Immature natural killer cell (primary cell): ENCODE measurements at regions not wholly inside any gene's neighbourhood (a gene's known extent, or its start where the extent isn't known, plus 50 kb on each side); places are given as distances from the start of the nearest gene placed in this dataset.

Source experiments
- DNase-seq, 3 donors: peaks; one replicate each; pipeline ENCODE4 v3.0.0; 2022; ENCODE audit warnings: mixed read lengths in 1 of 3
- H3K27ac Mint-ChIP-seq, 6 donors: one replicate each; pipeline ENCODE4 v1.8.0; 2020; ENCODE audit warnings: mixed read lengths in 6 of 6, mild to moderate bottlenecking in 5 of 6, inconsistent platforms in 4 of 6, moderate library complexity in 3 of 6
- H3K27me3 Mint-ChIP-seq, 3 donors: one replicate each; pipeline ENCODE4 v1.8.0; 2020 to 2021; ENCODE audit warnings: low read depth in 3 of 3, mild to moderate bottlenecking in 3 of 3, mixed read lengths in 3 of 3, moderate library complexity in 3 of 3, inconsistent platforms in 1 of 3
- H3K36me3 Mint-ChIP-seq, 3 donors: one replicate each; pipeline ENCODE4 v1.8.0; 2020; ENCODE audit warnings: mixed read lengths in 3 of 3, inconsistent platforms in 2 of 3, mild to moderate bottlenecking in 2 of 3
- H3K4me1 Mint-ChIP-seq, 2 donors: one replicate each; pipeline ENCODE4 v1.8.0; 2020; ENCODE audit warnings: inconsistent platforms in 2 of 2, mild to moderate bottlenecking in 2 of 2, mixed read lengths in 2 of 2, moderate library complexity in 1 of 2
- H3K4me3 Mint-ChIP-seq, 5 donors: one replicate each; pipeline ENCODE4 v1.8.0; 2020; ENCODE audit warnings: mild to moderate bottlenecking in 5 of 5, mixed read lengths in 5 of 5, inconsistent platforms in 3 of 5, moderate library complexity in 3 of 5
- H3K9me3 Mint-ChIP-seq, 6 donors: one replicate each; pipeline ENCODE4 v1.8.0; 2020; ENCODE audit warnings: mild to moderate bottlenecking in 6 of 6, mixed read lengths in 6 of 6, inconsistent platforms in 4 of 6, moderate library complexity in 3 of 6

DNA sequence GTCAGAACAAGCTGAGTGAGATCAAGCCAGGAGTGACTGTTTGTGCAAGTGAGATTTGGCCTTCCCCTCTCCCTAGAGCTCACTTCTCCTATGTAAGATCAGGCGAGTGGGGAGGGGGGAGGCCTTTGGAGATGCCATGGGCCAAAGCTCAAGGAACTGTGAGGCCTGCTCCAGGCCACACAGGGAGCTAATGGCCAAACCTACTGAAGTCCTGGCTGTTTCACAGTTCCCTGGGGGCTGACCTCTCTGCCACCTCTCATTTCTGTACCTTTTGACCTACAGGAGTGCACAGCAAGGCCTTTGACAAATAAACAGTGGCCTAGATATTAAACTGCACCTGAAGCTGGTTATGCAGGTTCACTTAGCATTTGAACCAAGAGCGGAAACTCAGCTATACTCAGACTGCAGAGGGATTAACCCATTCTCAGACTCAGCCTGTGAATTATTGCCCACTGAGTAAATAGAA, 235.0 kb upstream of the NT5C1B start:
- Mint-ChIP-seq H3K4me1 (no peaks in the 10 kb centered on the region), H3K27ac (no peak overlapping the region)

DNA sequence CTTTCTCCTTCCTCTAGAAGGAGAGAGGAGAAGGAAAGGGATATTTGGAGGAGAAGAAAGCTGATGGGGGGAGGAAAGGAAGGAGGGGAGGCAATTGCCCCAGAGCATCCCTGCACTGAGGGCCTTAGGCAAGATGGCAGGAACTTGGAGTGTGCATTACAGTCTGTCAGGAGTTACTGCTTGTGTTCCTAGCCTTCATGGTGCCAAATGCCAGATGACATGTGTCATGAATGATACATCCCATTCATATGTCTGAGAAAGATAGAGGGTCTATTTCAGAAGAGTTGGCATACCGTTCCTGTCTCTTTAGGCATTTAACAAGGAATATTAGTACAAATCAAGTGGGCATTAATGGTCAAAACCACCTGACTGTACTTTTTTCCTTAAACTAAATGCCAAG, 232.1 kb upstream of the NT5C1B start:
- no peak for DNase-seq
- Mint-ChIP-seq H3K27ac (no peak overlapping the region), H3K27me3 (peaks cover 0 to 3% (median 0%) of the 10 kb centered on the region in 3 donors), H3K36me3 (peaks cover 0 to 7% (median 0%) of the 10 kb centered on the region in 3 donors), H3K4me1 (no peaks in the 10 kb centered on the region), H3K4me3 (no peak overlapping the region), H3K9me3 (peaks cover 6 to 33% (median 13%) of the 10 kb centered on the region in 6 donors)

More for the DNA sequence above, 235.0 kb upstream of the NT5C1B start:
- Mint-ChIP-seq H3K9me3 (peaks cover 5 to 40% (median 15%) of the 10 kb centered on the region in 6 donors), H3K4me3 (no peak overlapping the region), H3K36me3 (peaks cover 0 to 7% (median 0%) of the 10 kb centered on the region in 3 donors), H3K27me3 (peaks cover 0 to 3% (median 0%) of the 10 kb centered on the region in 3 donors)
- DNase-seq, result no peak

DNA sequence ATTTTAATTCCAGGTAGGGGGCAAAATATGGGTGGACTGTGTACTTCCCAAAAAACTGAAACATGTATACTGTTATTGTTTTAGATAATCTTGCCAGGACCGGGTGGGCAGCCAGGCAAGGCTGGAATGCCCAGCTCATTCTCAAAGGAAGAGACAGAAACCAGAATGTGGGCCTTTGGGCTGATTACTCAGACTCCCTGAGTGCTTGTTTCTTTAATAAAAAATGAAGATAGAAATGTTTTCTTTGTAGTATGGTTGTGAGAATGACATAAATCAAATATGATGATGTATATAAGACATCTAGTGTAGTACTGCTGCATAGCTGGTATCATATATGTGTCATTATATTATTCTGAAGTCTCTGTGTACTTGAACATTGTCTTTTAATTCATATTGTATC, 231.6 kb upstream of the NT5C1B start:
- DNase-seq, result no peak
- H3K36me3 Mint-ChIP-seq, result peaks cover 0 to 4% (median 0%) of the 10 kb centered on the region in 3 donors
- H3K27me3 Mint-ChIP-seq, result peaks cover 0 to 2% (median 0%) of the 10 kb centered on the region in 3 donors
- H3K9me3 Mint-ChIP-seq, result peaks cover 6 to 31% (median 13%) of the 10 kb centered on the region in 6 donors
- H3K4me1 Mint-ChIP-seq, result no peaks in the 10 kb centered on the region
- H3K27ac Mint-ChIP-seq, result no peak overlapping the region
- H3K4me3 Mint-ChIP-seq, result no peak overlapping the region

DNA sequence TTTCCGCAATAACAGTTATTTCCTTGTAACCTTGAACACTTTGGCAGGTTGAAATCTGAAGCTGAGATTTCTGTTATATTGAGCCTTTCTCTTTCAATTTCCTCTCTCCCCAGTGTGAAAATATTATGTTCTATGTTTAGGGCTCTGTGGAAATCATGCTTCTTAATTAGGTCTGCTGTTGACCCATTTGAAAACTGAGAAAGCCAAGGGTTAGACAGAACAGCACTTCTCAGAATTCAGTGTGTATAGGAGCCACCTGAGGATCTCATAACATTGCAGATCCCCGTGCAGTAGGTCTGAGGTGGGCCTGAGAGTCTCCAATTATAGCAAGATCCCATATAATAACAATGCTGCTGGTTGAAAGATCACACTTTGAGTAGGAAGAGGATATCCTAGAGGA, 230.2 kb upstream of the NT5C1B start:
- Mint-ChIP-seq H3K4me1 (no peaks in the 10 kb centered on the region), H3K4me3 (no peak overlapping the region), H3K27ac (no peak overlapping the region), H3K27me3 (no peaks in the 10 kb centered on the region), H3K36me3 (peaks cover 0 to 6% (median 5%) of the 10 kb centered on the region in 3 donors), H3K9me3 (peaks cover 7 to 28% (median 13%) of the 10 kb centered on the region in 6 donors)
- no peak for DNase-seq

DNA sequence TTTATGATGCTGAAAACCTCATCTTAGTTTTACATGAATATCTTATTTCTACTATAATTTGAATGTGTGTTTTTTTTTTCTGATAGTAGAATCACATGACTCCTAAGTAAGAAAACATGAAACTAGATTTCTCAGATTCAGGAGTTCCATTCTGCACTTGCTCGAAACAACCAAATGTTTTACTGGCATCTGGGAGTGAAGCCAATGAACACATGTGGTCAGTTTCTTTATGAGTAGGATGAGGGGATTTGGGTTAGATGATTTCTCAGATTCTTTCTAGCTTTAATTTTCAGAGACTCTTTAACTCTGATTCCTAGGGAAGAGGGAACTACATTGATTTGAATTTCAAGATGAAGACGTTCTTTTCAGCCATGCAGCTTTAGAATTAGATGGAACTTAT, 225.0 kb upstream of the NT5C1B start:
- Mint-ChIP-seq H3K4me1 (no peaks in the 10 kb centered on the region), H3K4me3 (no peak overlapping the region), H3K9me3 (peaks cover 3 to 15% (median 6%) of the 10 kb centered on the region in 6 donors), H3K27me3 (peaks cover 0 to 3% (median 3%) of the 10 kb centered on the region in 3 donors), H3K27ac (no peak overlapping the region), H3K36me3 (peaks cover 0 to 6% (median 5%) of the 10 kb centered on the region in 3 donors)
- no peak for DNase-seq

DNA sequence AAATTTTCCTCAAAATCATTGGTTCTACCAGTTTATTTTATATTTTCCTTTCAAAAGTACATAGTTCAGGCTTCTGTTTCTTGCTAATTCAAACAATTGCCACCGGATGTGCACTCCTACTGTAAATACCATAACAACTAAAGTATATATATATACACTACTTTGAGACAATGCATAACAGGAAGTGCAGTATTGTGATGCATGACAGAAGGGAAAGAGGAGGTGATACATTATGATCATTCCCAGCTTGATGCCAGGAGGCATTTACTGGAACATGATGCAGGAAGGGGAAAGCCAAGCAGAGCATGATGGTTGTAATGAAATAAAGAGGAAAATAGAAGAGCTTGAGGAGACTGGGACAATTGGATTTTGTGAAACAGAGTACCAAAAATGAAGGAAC, 215.2 kb upstream of the NT5C1B start:
- no peak overlapping the region for H3K4me3 Mint-ChIP-seq
- H3K27ac Mint-ChIP-seq, result no peak overlapping the region
- H3K4me1 Mint-ChIP-seq, result no peaks in the 10 kb centered on the region
- H3K9me3 Mint-ChIP-seq, result peaks cover 6 to 26% (median 11%) of the 10 kb centered on the region in 6 donors
- DNase-seq, result no peak
- no peaks in the 10 kb centered on the region for H3K36me3 Mint-ChIP-seq
- H3K27me3 Mint-ChIP-seq, result peaks cover 0 to 1% (median 0%) of the 10 kb centered on the region in 3 donors

DNA sequence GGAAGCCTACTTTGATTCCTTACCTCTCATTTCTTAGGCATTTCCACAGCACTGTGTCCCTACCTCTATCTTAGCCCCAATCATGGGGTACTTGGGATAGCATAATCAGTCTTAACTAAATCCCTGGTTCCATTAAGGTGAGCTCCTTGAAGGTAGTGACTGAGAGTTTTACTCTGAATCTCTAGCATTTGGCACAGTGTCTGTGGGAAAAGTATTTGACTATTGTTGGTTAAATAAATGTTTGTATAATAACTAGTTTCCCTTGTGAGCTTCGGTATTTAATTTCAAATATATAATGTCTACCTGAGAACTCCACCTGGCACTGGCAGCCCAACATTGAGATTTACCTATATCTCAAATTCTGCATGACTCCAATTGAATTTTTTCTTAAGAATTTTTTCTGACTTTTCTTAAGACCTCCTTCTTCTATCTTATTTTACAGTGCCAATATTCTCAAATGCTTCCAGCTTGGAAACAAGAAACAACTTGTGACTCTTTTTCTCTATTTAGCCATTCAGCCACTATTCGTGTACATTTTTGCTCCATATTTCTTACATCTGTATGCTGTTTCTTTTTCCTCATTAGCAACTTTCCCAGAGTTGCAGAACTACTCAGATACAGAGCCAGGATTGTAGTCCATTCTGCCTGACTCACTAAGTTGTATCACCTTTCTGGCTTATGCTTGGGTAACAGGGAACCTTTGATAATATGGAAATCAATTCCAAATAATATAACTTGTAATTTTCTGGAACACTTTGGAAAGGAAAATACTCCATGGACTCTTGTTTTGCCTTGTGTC, 214.0 kb upstream of the NT5C1B start:
- H3K36me3 Mint-ChIP-seq, result no peaks in the 10 kb centered on the region
- no peak for DNase-seq
- H3K4me3 Mint-ChIP-seq, result no peak overlapping the region
- peaks cover 6 to 26% (median 12%) of the 10 kb centered on the region in 6 donors for H3K9me3 Mint-ChIP-seq
- no peaks in the 10 kb centered on the region for H3K4me1 Mint-ChIP-seq
- H3K27me3 Mint-ChIP-seq, result peaks cover 0 to 1% (median 0%) of the 10 kb centered on the region in 3 donors
- H3K27ac Mint-ChIP-seq, result no peak overlapping the region

DNA sequence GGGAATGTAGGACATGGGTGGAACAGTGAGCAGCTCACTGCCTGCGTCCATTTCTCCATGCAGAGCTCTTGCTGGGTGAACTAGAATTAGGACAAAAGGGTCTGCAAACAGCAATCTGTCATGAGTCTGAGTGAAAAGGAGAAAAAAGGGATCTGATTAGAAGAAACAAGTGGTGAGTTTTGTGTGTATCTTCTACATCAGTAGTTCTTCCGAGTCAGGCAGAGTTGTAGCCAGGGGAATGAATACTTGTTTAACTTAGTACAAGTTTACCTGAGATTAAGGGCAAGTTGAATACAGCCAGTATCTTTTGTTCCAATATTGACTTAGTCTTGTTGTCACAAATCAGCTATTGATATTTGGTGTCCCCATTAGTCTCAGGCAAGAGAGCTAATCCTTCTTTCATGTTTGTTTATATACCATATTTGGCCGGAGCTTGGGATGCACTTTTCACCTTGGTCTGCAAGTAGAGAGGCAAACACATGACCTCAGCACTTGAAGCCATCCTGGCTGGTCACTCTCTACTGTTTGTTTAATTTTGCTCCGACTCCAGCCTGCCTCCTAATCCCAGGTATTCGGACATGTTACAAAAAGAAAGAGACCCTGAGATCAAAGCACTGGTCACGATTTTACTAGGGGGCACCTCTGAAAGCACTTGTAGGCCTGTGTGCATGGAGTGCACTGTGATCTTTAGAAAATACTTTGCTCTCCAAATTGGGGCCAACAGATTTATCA, 211.0 kb upstream of the NT5C1B start:
- no peak for DNase-seq
- peaks cover 6 to 21% (median 11%) of the 10 kb centered on the region in 6 donors for H3K9me3 Mint-ChIP-seq
- H3K36me3 Mint-ChIP-seq, result no peaks in the 10 kb centered on the region
- H3K4me1 Mint-ChIP-seq, result no peaks in the 10 kb centered on the region
- H3K27me3 Mint-ChIP-seq, result peaks cover 0 to 1% (median 0%) of the 10 kb centered on the region in 3 donors
- H3K27ac Mint-ChIP-seq, result no peak overlapping the region
- H3K4me3 Mint-ChIP-seq, result no peak overlapping the region

DNA sequence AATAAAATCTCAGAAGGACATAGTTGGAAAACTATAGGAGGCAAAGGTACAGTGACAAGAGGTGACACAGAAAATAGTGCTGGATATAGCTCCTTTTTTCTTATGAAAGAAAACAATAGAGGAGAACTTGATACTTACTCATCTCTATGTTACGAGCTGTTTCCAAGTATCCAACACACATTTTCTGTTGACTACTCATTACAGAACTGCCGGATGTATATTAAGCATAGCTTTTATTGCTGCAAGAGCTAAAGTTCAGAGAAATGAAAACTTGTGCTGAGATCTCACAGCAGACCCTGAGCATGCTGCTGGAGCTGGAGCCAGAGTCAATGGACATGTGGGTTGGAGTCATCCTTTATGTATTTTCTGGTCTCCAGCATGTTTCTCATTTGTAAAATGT, 210.0 kb upstream of the NT5C1B start:
- H3K9me3 Mint-ChIP-seq, result peaks cover 6 to 18% (median 10%) of the 10 kb centered on the region in 6 donors
- H3K36me3 Mint-ChIP-seq, result no peaks in the 10 kb centered on the region
- H3K4me1 Mint-ChIP-seq, result no peaks in the 10 kb centered on the region
- no peak overlapping the region for H3K27ac Mint-ChIP-seq
- H3K27me3 Mint-ChIP-seq, result peaks cover 0 to 1% (median 0%) of the 10 kb centered on the region in 3 donors
- no peak overlapping the region for H3K4me3 Mint-ChIP-seq
- DNase-seq, result no peak

DNA sequence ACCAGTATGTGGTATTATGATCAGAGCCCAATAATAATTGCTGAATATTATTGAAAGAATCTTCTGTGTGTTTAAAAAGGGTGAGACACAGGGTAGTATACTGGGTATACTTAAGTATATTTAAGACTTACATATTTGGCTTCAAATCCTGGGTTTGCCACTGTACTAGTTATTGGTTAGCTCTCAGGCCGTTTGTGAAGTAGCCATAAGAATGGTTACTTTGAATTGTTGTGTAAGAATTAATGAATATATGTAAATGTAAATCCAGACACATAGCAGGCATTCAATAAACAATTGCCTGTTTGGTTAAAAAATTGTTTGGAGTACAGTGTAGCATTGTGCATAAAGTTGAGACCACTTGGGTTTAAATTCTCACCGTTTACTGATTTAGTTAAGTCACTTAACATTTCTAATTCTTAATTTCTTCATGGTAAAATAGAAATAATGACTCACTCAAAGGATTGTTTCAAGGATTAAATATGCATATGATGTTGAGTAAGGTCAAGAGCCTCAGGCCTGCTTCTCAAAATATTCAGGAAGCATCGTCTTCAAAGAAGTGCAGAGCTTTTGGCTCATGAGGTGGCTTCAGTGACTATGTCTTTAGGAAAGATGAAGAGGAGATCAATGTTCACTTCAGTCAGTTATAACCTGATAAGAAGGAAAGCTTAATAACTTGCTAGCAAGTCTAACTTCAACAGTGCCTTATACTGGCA, 207.9 kb upstream of the NT5C1B start:
- no peaks in the 10 kb centered on the region for H3K27me3 Mint-ChIP-seq

DNA sequence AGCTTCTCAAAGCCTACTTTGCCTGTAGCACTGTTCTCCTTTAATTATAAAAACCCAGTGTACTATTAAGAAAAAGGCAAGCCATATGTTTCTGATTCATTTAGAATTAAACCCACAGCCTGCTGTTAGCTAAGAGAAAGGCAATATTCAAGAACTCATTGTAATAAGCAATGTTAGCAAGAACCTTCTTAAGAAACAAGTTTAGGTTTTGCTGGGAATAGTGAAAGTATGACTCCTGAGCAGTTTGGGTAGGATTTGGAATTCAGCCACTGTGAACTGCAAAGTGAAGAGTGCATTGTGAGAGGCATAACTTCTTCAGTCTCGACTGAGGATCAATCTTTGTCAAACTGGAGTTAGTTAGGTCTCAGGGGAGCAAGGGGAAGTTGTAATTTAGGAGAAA, 206.5 kb upstream of the NT5C1B start:
- DNase-seq, result no peak
- Mint-ChIP-seq H3K27me3 (peaks cover 0 to 1% (median 0%) of the 10 kb centered on the region in 3 donors), H3K36me3 (peaks cover 0 to 4% (median 0%) of the 10 kb centered on the region in 3 donors), H3K9me3 (peaks cover 0 to 25% (median 5%) of the 10 kb centered on the region in 6 donors), H3K27ac (no peak overlapping the region), H3K4me3 (no peak overlapping the region), H3K4me1 (no peaks in the 10 kb centered on the region)

More for the DNA sequence above, 207.9 kb upstream of the NT5C1B start:
- Mint-ChIP-seq H3K4me3 (no peak overlapping the region), H3K4me1 (no peaks in the 10 kb centered on the region), H3K36me3 (peaks cover 0 to 4% (median 0%) of the 10 kb centered on the region in 3 donors), H3K9me3 (peaks cover 2 to 17% (median 6%) of the 10 kb centered on the region in 6 donors), H3K27ac (no peak overlapping the region)
- DNase-seq, result no peak

DNA sequence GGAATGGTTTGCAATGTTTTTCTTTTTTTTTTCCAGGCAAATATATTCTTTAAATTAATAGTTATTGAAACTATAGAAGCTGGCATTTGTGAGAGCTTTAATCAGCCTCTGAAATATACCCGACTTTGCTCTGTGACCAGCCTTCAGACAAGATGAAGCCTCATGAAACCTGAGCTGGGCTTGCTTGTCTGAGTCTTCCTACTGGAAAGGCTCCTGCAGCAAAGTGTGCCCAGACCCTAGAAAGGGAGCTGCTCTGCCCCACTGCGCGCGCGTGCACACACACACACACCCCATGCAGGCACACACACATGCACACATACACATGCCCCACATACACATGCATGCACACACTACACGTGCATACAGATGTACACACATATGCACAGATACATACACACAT, 203.3 kb upstream of the NT5C1B start:
- H3K9me3 Mint-ChIP-seq, result peaks cover 0 to 29% (median 3%) of the 10 kb centered on the region in 6 donors
- H3K27ac Mint-ChIP-seq, result no peak overlapping the region
- peaks cover 0 to 1% (median 0%) of the 10 kb centered on the region in 3 donors for H3K27me3 Mint-ChIP-seq
- H3K36me3 Mint-ChIP-seq, result peaks cover 0 to 4% (median 4%) of the 10 kb centered on the region in 3 donors
- no peak overlapping the region for H3K4me3 Mint-ChIP-seq
- no peaks in the 10 kb centered on the region for H3K4me1 Mint-ChIP-seq
- DNase-seq, result no peak

DNA sequence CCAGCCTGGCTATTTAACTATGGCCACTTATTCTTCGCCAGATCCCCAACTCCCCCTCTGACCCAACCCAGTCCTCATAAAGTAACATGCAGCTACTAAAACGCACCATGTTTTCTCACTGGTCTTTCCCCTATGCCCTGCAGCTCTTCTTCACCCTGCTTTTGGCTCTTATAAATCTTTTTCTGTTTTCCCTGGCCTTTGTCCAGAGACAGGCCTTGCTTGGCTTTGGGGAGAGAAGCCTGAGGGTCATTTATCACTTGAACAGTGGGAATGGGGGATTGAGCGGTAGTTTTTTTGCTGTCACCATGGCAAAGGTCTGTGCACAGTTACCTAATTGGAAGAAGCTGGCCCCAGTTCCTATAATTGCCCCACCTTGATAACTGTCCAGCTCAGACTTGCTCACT, 202.9 kb upstream of the NT5C1B start:
- DNase-seq, result no peak
- no peak overlapping the region for H3K4me3 Mint-ChIP-seq
- peaks cover 0 to 1% (median 0%) of the 10 kb centered on the region in 3 donors for H3K27me3 Mint-ChIP-seq
- peaks cover 0 to 33% (median 5%) of the 10 kb centered on the region in 6 donors for H3K9me3 Mint-ChIP-seq
- H3K36me3 Mint-ChIP-seq, result peaks cover 3 to 8% (median 4%) of the 10 kb centered on the region in 3 donors
- no peak overlapping the region for H3K27ac Mint-ChIP-seq
- no peaks in the 10 kb centered on the region for H3K4me1 Mint-ChIP-seq
